ENCODE measurements at regions not wholly inside any gene's neighbourhood (a gene's known extent, or its start where the extent isn't known, plus 50 kb on each side); places are given as distances from the start of the nearest gene placed in this dataset.

DNA sequence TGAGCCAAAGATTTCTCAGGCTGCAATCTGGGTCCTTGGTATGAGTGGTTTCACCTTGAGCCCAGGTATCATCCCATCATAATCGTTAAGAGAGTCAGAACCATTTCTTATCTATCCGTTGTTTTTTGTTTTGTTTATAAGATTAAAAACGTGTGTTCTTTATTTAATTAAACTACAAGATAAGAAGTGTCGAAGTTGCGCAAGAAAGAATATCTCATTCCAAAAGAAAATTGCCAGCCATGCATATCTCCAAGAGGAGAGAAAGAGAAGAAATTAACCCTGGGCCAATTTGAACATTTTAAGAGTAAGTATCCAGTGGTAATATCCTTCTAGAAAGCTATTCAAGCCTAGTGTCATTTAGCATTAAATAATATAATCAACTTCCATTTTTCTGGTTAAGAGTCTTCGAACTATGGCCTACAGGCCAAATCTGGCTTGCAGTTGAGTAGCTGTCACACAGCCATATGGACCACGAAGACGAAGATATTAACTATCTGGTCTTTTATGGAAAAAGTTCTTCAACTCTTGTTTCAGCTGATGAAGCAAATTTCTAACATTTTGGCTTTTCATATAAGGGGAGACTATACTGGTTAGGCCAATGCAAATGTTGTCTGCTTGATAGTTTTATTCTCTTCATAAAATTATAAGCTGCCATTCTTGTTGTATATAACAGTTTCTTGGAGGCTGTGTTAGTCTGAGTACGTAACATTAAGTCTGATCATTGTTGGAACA is 576.4 kb downstream of the REEP3 start:
- DNase-seq (ENCODE audit: low read depth), result no peak
- TF ChIP-seq, protein P1, sequence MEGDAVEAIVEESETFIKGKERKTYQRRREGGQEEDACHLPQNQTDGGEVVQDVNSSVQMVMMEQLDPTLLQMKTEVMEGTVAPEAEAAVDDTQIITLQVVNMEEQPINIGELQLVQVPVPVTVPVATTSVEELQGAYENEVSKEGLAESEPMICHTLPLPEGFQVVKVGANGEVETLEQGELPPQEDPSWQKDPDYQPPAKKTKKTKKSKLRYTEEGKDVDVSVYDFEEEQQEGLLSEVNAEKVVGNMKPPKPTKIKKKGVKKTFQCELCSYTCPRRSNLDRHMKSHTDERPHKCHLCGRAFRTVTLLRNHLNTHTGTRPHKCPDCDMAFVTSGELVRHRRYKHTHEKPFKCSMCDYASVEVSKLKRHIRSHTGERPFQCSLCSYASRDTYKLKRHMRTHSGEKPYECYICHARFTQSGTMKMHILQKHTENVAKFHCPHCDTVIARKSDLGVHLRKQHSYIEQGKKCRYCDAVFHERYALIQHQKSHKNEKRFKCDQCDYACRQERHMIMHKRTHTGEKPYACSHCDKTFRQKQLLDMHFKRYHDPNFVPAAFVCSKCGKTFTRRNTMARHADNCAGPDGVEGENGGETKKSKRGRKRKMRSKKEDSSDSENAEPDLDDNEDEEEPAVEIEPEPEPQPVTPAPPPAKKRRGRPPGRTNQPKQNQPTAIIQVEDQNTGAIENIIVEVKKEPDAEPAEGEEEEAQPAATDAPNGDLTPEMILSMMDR (conservative IDR thresholded peaks at IDR 0.05; ENCODE audit: control insufficient read depth, insufficient read depth, low read depth, low read length), result no peak
- no peak overlapping the region for H3K4me3 ChIP-seq (ENCODE audit: control insufficient read depth, low read depth, low read length)

- TF ChIP-seq, protein P1 (conservative IDR thresholded peaks at IDR 0.05; ENCODE audit: control insufficient read depth, insufficient read depth, low read depth, low read length), result no peak
- DNase-seq (ENCODE audit: low read depth), result no peak
- H3K4me3 ChIP-seq (ENCODE audit: control insufficient read depth, low read depth, low read length), result no peak overlapping the region
Measured at GRCh38 chr10:64098994-64099393, 577.8 kb downstream of the REEP3 start.

DNA sequence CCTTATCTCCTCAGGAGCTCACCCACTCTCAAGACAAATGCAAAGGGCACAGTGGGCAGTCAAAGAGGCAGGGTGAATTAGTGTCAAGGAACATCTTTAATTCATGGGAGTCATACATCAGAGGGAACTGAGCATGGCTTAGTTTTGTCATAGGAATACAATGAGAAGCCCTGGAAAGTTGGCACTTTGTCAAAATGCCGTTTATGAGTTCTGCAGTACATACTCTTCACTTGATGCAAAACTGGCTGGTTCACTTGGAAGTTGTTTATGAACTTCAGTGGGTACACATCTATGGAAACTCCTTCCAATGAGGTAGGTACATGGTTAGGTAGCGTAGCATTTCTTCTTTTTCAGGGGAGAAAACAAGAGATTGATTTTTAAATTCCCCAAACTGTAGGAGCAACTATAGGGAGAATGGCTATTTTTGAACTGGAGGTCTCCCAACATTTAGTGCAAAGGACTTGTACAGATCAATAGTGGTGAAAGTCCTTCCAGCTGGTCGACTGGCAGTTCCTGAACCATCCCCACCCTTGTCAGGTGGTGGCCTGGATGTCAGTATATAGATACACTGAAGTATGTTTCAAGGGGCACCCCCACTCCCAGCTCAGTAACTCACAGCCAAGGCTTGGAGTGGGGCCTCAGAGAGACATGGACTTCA is 580.5 kb downstream of the REEP3 start:
- no peak overlapping the region for H3K4me3 ChIP-seq (ENCODE audit: control insufficient read depth, low read depth, low read length)
- TF ChIP-seq, protein P1 (conservative IDR thresholded peaks at IDR 0.05; ENCODE audit: control insufficient read depth, insufficient read depth, low read depth, low read length), result no peak
- DNase-seq (ENCODE audit: low read depth), result no peak

DNA sequence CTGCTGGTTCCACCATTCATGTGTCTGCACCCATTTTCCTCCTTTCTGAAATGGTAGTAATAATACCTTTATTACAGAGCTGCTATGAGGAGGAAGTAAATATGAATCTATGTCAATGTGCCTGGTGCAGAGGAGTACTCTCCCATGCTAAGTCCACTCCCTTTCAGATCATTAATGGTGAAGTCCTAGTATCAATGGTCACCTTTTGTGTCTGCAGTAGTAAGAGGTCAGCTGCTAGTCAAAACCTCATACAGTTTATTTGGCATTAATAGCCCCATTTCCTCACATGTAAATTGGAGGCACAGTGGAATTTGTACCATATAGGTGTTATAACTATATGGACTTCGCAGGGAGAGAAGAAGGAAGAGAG is 581.0 kb downstream of the REEP3 start:
- TF ChIP-seq, protein P1 (conservative IDR thresholded peaks at IDR 0.05; ENCODE audit: control insufficient read depth, insufficient read depth, low read depth, low read length), result no peak

DNA sequence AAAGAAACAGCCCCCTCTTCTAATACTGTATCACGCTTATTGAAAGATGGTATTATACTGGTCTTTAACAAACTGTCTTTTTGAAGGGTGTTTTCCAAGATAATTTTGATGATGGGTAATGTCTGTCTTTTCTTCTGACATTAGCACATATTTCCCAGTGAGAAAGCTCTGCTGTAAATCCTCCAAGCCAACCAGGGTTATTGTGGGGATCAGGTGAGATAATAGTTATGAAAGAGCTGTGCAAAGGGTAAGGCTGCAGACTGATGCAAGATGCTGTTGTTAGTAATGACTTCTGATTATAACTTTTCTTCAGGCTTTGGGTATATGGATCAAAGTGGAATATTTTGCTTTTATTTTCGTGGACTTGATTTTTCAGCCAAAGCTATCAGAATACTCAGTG is 581.7 kb downstream of the REEP3 start:
- H3K4me3 ChIP-seq (ENCODE audit: control insufficient read depth, low read depth, low read length), result no peak overlapping the region
- TF ChIP-seq, protein P1 (conservative IDR thresholded peaks at IDR 0.05; ENCODE audit: control insufficient read depth, insufficient read depth, low read depth, low read length), result no peak
- no peak for DNase-seq (ENCODE audit: low read depth)

More for the DNA sequence above, 581.0 kb downstream of the REEP3 start:
- DNase-seq (ENCODE audit: low read depth), result no peak
- no peak overlapping the region for H3K4me3 ChIP-seq (ENCODE audit: control insufficient read depth, low read depth, low read length)

- TF ChIP-seq, protein P1 (conservative IDR thresholded peaks at IDR 0.05; ENCODE audit: control insufficient read depth, insufficient read depth, low read depth, low read length), result no peak
- no peak for DNase-seq (ENCODE audit: low read depth)
- H3K4me3 ChIP-seq (ENCODE audit: control insufficient read depth, low read depth, low read length), result no peak overlapping the region
Measured at GRCh38 chr10:64103750-64104470, 582.7 kb downstream of the REEP3 start.

All from fibroblast of mammary gland (primary cell).